ENCODE measurements at regions not wholly inside any gene's neighbourhood (a gene's known extent, or its start where the extent isn't known, plus 50 kb on each side); places are given as distances from the start of the nearest gene placed in this dataset.

- TF ChIP-seq CTCF (IDR thresholded peaks at IDR 0.05; ENCODE audit: low read depth, low read length), result no peak
Observed at GRCh38 chr6:71394926-71395325, 106.3 kb downstream of the OGFRL1 start.

DNA sequence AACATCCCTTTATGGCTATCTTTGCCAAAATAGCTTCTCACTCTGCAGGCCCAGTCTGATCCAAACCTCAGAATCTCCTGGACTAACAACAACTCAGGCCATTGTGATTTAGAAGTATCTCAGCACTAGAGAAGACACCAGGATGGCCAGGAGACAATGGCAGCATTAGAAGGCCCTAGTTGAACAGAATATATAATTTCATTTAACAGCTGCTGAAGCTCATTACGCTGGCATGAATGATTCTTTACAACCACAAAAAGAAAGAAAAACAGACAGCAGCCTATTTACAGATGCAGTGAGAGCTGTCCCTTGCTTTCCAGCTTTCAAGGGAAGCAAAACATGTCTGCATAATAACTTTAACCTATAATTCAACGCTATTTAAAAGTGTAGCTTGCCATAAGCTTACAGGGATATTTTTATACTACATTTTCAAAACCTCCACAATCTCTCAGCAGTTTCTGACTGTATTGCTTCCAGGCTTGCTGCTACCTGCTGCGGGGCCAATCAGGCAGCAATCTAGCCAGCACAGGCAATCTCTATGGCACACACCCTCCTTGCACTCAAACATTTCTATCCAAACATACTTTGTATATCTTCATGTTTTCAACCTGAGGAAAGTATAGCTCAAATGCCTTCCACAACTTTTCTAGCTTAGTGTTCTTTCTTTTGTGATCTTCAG lies 107.3 kb downstream of the OGFRL1 start:
- no peak overlapping the region for H3K4me3 ChIP-seq (replicated peaks in 1 of 2; ENCODE audit: low read depth in 2 of 2, low read length in 2 of 2)
- TF ChIP-seq CTCF (IDR thresholded peaks at IDR 0.05; ENCODE audit: low read depth, low read length), result no peak
- DNase-seq (ENCODE audit: low read depth in 2 of 2), result no peak

More at GRCh38 chr6:71394926-71395325, 106.3 kb downstream of the OGFRL1 start:
- DNase-seq (ENCODE audit: low read depth in 2 of 2), result no peak
- no peak overlapping the region for H3K4me3 ChIP-seq (replicated peaks in 1 of 2; ENCODE audit: low read depth in 2 of 2, low read length in 2 of 2)

DNA sequence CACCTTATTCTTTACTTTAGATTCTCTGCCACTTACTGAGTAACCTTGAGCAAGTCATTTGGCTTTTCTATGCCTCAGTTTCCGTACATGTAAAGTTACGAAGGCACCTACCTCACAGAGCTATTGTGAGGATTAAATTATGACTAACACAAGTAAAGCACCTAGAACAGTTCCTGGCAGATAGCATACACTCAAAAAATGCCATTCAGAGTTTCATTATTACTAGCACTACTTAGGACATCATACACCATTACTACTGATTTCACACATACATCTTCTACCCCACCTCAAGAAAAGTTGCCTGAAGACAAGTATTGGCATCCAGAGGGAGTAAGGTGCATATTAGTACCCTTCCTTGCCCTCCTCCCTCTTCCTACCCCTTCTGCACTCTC lies 107.8 kb downstream of the OGFRL1 start:
- TF ChIP-seq CTCF (IDR thresholded peaks at IDR 0.05; ENCODE audit: low read depth, low read length), result no peak
- no peak for DNase-seq (ENCODE audit: low read depth in 2 of 2)

DNA sequence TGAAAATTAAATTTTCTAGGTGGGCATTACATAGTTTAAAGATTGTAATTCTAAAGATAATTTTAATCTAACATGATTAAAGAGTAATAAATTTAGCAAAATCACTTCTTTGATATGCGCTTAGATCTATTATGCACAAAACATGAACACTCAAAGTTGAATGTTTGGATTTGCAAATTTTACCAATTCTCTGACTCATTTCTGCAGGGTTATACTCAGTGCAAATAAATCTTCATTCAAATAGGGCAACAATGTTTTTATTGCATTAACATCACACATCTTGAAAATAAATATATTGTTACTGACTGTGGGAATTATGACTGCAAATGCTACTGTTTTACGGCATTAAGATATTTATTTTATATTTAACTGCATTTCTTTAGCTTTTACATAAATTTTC lies 110.7 kb downstream of the OGFRL1 start:
- DNase-seq (ENCODE audit: low read depth in 2 of 2), result no peak
- no peak for TF ChIP-seq CTCF (IDR thresholded peaks at IDR 0.05; ENCODE audit: low read depth, low read length)
- H3K4me3 ChIP-seq (replicated peaks in 1 of 2; ENCODE audit: low read depth in 2 of 2, low read length in 2 of 2), result no peak overlapping the region

More for the DNA sequence above, 107.8 kb downstream of the OGFRL1 start:
- no peak overlapping the region for H3K4me3 ChIP-seq (replicated peaks in 1 of 2; ENCODE audit: low read depth in 2 of 2, low read length in 2 of 2)

- peak in 1 of 2 donors; percentile 42 for DNase-seq (ENCODE audit: low read depth in 2 of 2)
- no peak for TF ChIP-seq CTCF (IDR thresholded peaks at IDR 0.05; ENCODE audit: low read depth, low read length)
- no peak overlapping the region for H3K4me3 ChIP-seq (replicated peaks in 1 of 2; ENCODE audit: low read depth in 2 of 2, low read length in 2 of 2)
Observed at GRCh38 chr6:71400852-71401251, 112.2 kb downstream of the OGFRL1 start.

DNA sequence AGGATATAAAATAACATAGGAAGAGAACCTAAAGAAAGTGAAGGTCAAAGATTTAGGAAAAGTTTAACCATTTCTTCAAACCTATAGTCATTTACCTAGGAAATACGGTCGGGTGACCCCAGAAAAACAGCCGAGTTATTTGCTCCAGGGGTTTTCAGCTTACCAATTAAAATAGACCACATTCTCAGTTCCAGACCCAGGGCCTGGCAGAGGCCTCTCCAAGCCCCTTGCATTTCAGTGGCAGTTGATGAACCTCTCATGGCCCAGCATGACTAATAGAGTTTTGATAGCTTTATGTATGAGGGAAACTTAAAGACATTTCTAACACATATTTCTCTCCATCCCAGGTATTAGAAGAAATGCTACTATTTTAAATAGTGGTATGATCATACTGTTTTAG lies 113.5 kb downstream of the OGFRL1 start:
- no peak for DNase-seq (ENCODE audit: low read depth in 2 of 2)
- no peak overlapping the region for H3K4me3 ChIP-seq (replicated peaks in 1 of 2; ENCODE audit: low read depth in 2 of 2, low read length in 2 of 2)
- TF ChIP-seq CTCF (IDR thresholded peaks at IDR 0.05; ENCODE audit: low read depth, low read length), result no peak
